Prostate gland (tissue), 2 donors: ENCODE measurements at regions not wholly inside any gene's neighbourhood (a gene's known extent, or its start where the extent isn't known, plus 50 kb on each side); places are given as distances from the start of the nearest gene placed in this dataset.

Experiments
- CTCF ChIP-seq, 4 experiments: fragments of 200-600 bp in 2 of 4; fragments of 450-650 bp in 2 of 4; sonication (generic) in 2 of 4; IDR thresholded peaks; 1 replicate in 3 of 4; 2 replicates in 1 of 4; pipeline ENCODE4 v1.5.1; 2016 to 2019; ENCODE audit warnings: antibody characterized with exemption in 4 of 4, mild to moderate bottlenecking in 2 of 4, moderate library complexity in 2 of 4
- POLR2AphosphoS5 ChIP-seq: sonication (generic); formaldehyde crosslinking; IDR thresholded peaks from one replicate; pipeline ENCODE4 v1.6.1; 2017; ENCODE audit warnings: antibody characterized with exemption

- TF ChIP-seq CTCF (IDR thresholded peaks at IDR 0.05) = no peak
- no peak for TF ChIP-seq POLR2AphosphoS5
These were observed 594.8 kb upstream of the SEMA3D start for GRCh38 chr7:85781606-85782005.
